Activated CD8-positive, alpha-beta T cell treated with anti-CD3 and anti-CD28 coated beads for 36 hours (primary cell): ENCODE measurements at regions not wholly inside any gene's neighbourhood (a gene's known extent, or its start where the extent isn't known, plus 50 kb on each side); places are given as distances from the start of the nearest gene placed in this dataset.

Experiments used
- ATAC-seq: fragments of 200-7000 bp; cut with Tn5 transposase; one replicate; pipeline ENCODE4 v1.10.0; 2021; ENCODE audit warnings: mild to moderate bottlenecking, moderate library complexity
- CTCF ChIA-PET: fragments of 350-600 bp; sonication (Branson Sonifier 250); formaldehyde crosslinking; loops from one replicate; lab custom pipeline; 2021; ENCODE audit warnings: antibody characterized with exemption; lab: Charles Lee
- POLR2A ChIA-PET: fragments of 350-600 bp; sonication (Branson Sonifier 250); formaldehyde crosslinking; loops from one replicate; lab custom pipeline; 2021; ENCODE audit warnings: antibody characterized with exemption; lab: Charles Lee
- DNase-seq: peaks from one replicate; pipeline ENCODE4 v3.0.0-alpha.2; 2020
- H3K27ac Mint-ChIP-seq: one replicate; pipeline ENCODE4 v1.8.0; 2021; ENCODE audit warnings: mild to moderate bottlenecking, mixed read lengths
- H3K27me3 Mint-ChIP-seq: one replicate; pipeline ENCODE4 v1.8.0; 2021; ENCODE audit warnings: mixed read lengths
- H3K36me3 Mint-ChIP-seq: one replicate; pipeline ENCODE4 v1.8.0; 2021; ENCODE audit warnings: low read depth, mixed read lengths
- H3K4me1 Mint-ChIP-seq: one replicate; pipeline ENCODE4 v1.8.0; 2021; ENCODE audit warnings: low read depth, mixed read lengths
- H3K4me3 Mint-ChIP-seq: one replicate; pipeline ENCODE4 v1.8.0; 2021; ENCODE audit warnings: mild to moderate bottlenecking, moderate library complexity, mixed read lengths
- H3K9me3 Mint-ChIP-seq: one replicate; pipeline ENCODE4 v1.8.0; 2021; ENCODE audit warnings: mixed read lengths
- intact Hi-C: fragments of 100-400 bp; cut with micrococcal nuclease; formaldehyde crosslinking; loops from one replicate; pipeline ENCODE4 v1.10.0; 2022
- TF ChIP-seq, protein P1 (sequence below): fragments of 200-600 bp; IDR thresholded peaks from one replicate; pipeline ENCODE4 v1.8.0; 2022; ENCODE audit warnings: antibody characterized with exemption, mild to moderate bottlenecking

DNA sequence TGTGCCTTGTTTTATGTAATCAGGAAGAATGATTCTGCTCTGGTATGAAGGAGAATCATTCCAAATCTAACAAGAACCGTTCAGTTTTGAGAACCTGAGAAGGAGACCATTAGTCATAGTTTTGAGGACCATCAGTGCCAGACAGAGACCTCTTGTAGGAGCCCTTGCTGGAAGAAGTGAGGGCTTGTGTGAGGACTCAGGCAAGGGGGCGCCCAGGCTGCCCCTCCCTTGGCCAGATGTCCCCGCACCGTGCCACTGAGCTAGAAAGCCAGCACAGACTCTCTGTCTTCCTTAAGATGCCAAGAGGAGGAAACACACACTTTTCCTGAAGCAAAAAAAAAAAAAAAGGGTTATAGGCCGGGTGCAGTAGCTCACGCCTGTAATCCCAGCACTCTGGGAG, 55.7 kb upstream of the SLC39A10 start:
- POLR2A ChIA-PET = interaction anchor here (0.6 to 0.9 kb wide), 2 partner anchors 57 to 285 kb away, joined by 3 read pairs; no protein-coding TSS in a partner anchor
- H3K27ac Mint-ChIP-seq = no peak overlapping the region

DNA sequence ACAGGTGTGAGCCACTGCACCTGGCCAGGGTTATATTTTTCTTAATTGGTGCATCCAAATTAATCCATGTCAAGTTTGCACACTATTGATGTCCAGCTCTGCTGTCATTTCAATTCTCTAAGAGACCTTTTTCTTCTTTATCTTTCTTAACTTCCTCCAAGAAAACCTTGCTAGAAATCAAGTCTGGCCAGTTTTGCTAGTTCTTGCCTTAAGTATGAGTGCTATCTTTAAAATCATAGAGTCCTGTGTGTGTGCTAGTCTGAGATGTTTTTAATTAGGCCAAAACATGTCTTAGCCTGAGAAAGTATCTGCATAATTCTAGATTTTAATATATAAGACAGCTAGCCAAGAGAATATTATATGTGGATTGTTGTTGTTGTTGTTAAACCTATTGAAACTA, 56.2 kb upstream of the SLC39A10 start:
- Mint-ChIP-seq H3K36me3 (no peaks in the 10 kb centered on the region), H3K4me3 (no peak overlapping the region), H3K9me3 (no peaks in the 10 kb centered on the region), H3K27ac (no peak overlapping the region), H3K27me3 (no peaks in the 10 kb centered on the region), H3K4me1 (peaks cover 7% of the 10 kb centered on the region)
- ChIA-PET CTCF (interaction anchor here (0.5 kb wide), 1 partner anchor 8 kb away, joined by 3 read pairs; no protein-coding TSS in a partner anchor), POLR2A (interaction anchor here (0.9 kb wide), 1 partner anchor 57 kb away, joined by 3 read pairs; no protein-coding TSS in a partner anchor)
- no peak for ATAC-seq
- DNase-seq = no peak
- intact Hi-C loops = no loop called here
- TF ChIP-seq, protein P1, sequence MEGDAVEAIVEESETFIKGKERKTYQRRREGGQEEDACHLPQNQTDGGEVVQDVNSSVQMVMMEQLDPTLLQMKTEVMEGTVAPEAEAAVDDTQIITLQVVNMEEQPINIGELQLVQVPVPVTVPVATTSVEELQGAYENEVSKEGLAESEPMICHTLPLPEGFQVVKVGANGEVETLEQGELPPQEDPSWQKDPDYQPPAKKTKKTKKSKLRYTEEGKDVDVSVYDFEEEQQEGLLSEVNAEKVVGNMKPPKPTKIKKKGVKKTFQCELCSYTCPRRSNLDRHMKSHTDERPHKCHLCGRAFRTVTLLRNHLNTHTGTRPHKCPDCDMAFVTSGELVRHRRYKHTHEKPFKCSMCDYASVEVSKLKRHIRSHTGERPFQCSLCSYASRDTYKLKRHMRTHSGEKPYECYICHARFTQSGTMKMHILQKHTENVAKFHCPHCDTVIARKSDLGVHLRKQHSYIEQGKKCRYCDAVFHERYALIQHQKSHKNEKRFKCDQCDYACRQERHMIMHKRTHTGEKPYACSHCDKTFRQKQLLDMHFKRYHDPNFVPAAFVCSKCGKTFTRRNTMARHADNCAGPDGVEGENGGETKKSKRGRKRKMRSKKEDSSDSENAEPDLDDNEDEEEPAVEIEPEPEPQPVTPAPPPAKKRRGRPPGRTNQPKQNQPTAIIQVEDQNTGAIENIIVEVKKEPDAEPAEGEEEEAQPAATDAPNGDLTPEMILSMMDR = no peak

More for the DNA sequence above, 55.7 kb upstream of the SLC39A10 start:
- H3K9me3 Mint-ChIP-seq = no peaks in the 10 kb centered on the region
- no peaks in the 10 kb centered on the region for H3K27me3 Mint-ChIP-seq
- DNase-seq (no peak), ATAC-seq (no peak)
- H3K4me3 Mint-ChIP-seq = no peak overlapping the region
- TF ChIP-seq, protein P1 = no peak
- intact Hi-C loops = no loop called here
- CTCF ChIA-PET = interaction anchor here (1.0 kb wide), 1 partner anchor 26 kb away, joined by 4 read pairs; no protein-coding TSS in a partner anchor
- no peaks in the 10 kb centered on the region for H3K36me3 Mint-ChIP-seq
- H3K4me1 Mint-ChIP-seq = peaks cover 7% of the 10 kb centered on the region

DNA sequence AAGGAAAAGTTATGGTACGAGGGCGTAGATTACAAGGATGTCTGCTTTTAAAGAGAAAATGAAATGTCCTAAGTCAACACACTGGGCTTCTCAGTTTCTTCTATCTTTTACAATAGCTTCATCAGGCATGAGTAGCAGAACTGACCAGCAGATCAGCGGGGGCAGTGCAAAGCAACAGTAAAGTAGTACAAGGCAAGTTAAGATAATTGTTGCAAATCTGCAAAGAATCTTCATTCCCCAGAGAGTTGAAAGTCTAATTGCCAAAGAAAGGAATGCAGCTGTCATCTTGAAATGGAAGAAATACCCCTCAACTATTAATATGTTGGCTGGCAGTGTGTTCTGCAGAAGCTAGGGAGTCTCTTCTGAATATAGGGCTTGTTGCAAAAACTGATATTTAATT, 60.2 kb upstream of the SLC39A10 start:
- TF ChIP-seq, protein P1 = no peak
- no peak for DNase-seq
- intact Hi-C loops = no loop called here
- H3K36me3 Mint-ChIP-seq = no peaks in the 10 kb centered on the region
- no peak overlapping the region for H3K4me3 Mint-ChIP-seq
- H3K4me1 Mint-ChIP-seq = peaks cover 10% of the 10 kb centered on the region
- ChIA-PET POLR2A (no interaction called here), CTCF (no interaction called here)
- no peaks in the 10 kb centered on the region for H3K27me3 Mint-ChIP-seq
- H3K27ac Mint-ChIP-seq = no peak overlapping the region
- peaks cover 5% of the 10 kb centered on the region for H3K9me3 Mint-ChIP-seq
- ATAC-seq = no peak

DNA sequence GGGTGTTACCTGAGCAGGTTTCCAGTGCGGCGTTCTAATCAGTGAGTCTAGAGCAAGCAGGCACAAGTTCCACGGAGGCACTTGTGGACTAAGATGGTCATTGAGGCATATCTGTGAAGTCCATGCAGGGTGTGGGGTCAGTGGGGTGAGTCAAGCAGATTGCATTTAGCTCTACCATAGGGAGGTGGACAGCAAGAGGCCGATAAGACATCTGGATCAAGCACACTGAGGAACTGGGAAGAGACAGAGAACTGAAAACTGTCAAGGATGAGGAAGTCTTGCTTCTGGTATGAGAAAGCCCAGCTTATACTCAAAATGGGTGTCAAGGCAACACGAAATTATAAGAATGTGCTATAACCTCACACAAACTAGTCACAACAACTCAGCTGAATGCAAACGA, 61.2 kb upstream of the SLC39A10 start:
- Mint-ChIP-seq H3K36me3 (no peaks in the 10 kb centered on the region), H3K9me3 (peaks cover 5% of the 10 kb centered on the region), H3K4me3 (no peak overlapping the region), H3K27ac (no peak overlapping the region), H3K27me3 (no peaks in the 10 kb centered on the region), H3K4me1 (peaks cover 5% of the 10 kb centered on the region)
- ChIA-PET POLR2A (no interaction called here), CTCF (no interaction called here)
- DNase-seq (no peak), ATAC-seq (no peak)
- TF ChIP-seq, protein P1 = no peak
- intact Hi-C loops = no loop called here

DNA sequence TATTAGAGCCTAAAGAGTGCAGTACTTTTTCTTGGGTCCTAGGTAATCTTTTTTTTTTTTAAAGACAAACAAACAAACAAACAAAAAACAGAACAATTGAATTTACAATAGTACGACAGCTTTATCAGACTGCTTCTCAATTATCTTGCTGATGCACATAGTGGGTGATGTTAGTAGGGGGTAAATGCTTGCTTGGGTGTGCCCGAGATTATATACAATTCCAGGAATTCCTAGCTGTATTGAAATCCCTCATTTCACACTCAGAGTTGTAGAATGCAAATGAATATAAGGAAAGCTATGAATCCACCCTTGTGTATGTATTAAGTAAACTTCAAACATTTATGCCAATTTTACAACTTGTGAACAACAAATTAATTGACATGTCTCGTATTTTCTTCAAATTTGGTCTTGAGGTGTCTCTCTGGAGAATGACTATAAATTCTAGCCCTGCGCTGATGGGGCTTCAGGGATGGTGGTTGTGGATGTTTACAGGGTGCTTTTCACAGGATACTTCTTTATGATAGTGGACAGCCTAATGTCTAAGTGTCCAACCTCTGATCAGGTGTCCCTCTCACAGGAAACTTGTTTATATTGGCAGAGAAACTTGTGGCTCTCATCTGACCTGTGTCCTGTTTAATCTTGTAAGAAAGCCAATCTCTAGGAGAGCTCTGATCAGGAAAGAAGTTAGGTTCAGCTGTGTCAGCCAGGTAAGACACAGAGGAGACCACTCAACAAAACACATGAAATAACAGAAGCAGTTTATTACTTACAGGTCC, 61.9 kb upstream of the SLC39A10 start:
- TF ChIP-seq, protein P1 = no peak
- POLR2A ChIA-PET = no interaction called here
- peaks cover 5% of the 10 kb centered on the region for H3K9me3 Mint-ChIP-seq
- H3K36me3 Mint-ChIP-seq = no peaks in the 10 kb centered on the region
- no peak overlapping the region for H3K27ac Mint-ChIP-seq
- peaks cover 5% of the 10 kb centered on the region for H3K4me1 Mint-ChIP-seq
- CTCF ChIA-PET = no interaction called here
- no peaks in the 10 kb centered on the region for H3K27me3 Mint-ChIP-seq
- intact Hi-C loops = no loop called here
- H3K4me3 Mint-ChIP-seq = no peak overlapping the region
- ATAC-seq = no peak
- DNase-seq = no peak
